Pancreas (tissue), 10 donors: ENCODE measurements at regions not wholly inside any gene's neighbourhood (a gene's known extent, or its start where the extent isn't known, plus 50 kb on each side); places are given as distances from the start of the nearest gene placed in this dataset.

ENCODE experiments used
- ATAC-seq, 4 donors: fragments of 200-7000 bp; cut with Tn5 transposase; one replicate each; pipeline versions ENCODE4 v1.8.0 to v1.9.1; 2020; ENCODE audit warnings: mild to moderate bottlenecking in 4 of 4, moderate library complexity in 4 of 4
- DNase-seq, 6 donors: peaks; one replicate each; pipeline ENCODE4 v3.0.0-alpha.2; 2020
- FAIRE-seq: peaks from 2 replicates; lab custom pipeline; 2012; peaks lifted over from hg19 to GRCh38; lab: Jason Lieb, UNC
- H3K27ac ChIP-seq, 4 donors: fragments of 200-600 bp; sonication (generic); 1 replicate in 3 of 4; 2 replicates in 1 of 4; pipeline versions ENCODE4 v1.5.0 to v1.8.0; 2020
- H3K27me3 ChIP-seq, 4 donors: fragments of 200-600 bp; one replicate each; pipeline ENCODE4 v1.8.0; 2021
- H3K36me3 ChIP-seq, 3 donors: fragments of 200-600 bp; sonication (generic) in 1 of 3; one replicate each; pipeline versions ENCODE4 v1.5.0 to v1.8.0; 2020 to 2021
- H3K4me1 ChIP-seq, 3 donors: fragments of 200-600 bp; one replicate each; pipeline ENCODE4 v1.8.0; 2021
- H3K4me3 ChIP-seq, 4 donors: fragments of 200-600 bp; sonication (generic) in 2 of 4; one replicate each; pipeline versions ENCODE4 v1.5.0 to v1.8.0; 2020 to 2021
- H3K9me3 ChIP-seq, 4 donors: fragments of 200-600 bp; one replicate each; pipeline ENCODE4 v1.8.0; 2021
- WGBS, 2 donors: extraction: QIAGEN DNeasy Blood & Tissue Kit; methylation state at CpG; one replicate each; pipeline ENCODE4 v1.1.7; 2013; 5-methylcytosine and 5-hydroxymethylcytosine counted together
- intact Hi-C, 3 donors: fragments of 100-400 bp; cut with DNase I; formaldehyde crosslinking; loops; one replicate each; pipeline versions ENCODE4 v1.11.1 to v1.14.2; 2022
- TF ChIP-seq, protein P1 (sequence below), 4 donors: fragments of 200-600 bp; sonication (generic) in 3 of 4; IDR thresholded peaks; one replicate each; pipeline versions ENCODE4 v1.5.0 to v1.8.0; 2021; ENCODE audit warnings: antibody characterized with exemption in 4 of 4
- donor health status: healthy with polysubstance abuse.
- donor health status: DM: no; HTN: no; CAD: no; lungs with moderate emphysema.
- donor health status: DM: no; HTN: no; CAD: no.
- donor health status: control.
- donor health status: control.
- donor health status: Bipolar disorder and iron deficiency.
- donor health status: DM: yes; HTN: yes; CAD: no.
- donor health status: DM: no; HTN: no; CAD: no.
- donor health status: DM: no; HTN: no; CAD: no.
- donor health status: DM: yes; HTN: yes; CAD: no.

DNA sequence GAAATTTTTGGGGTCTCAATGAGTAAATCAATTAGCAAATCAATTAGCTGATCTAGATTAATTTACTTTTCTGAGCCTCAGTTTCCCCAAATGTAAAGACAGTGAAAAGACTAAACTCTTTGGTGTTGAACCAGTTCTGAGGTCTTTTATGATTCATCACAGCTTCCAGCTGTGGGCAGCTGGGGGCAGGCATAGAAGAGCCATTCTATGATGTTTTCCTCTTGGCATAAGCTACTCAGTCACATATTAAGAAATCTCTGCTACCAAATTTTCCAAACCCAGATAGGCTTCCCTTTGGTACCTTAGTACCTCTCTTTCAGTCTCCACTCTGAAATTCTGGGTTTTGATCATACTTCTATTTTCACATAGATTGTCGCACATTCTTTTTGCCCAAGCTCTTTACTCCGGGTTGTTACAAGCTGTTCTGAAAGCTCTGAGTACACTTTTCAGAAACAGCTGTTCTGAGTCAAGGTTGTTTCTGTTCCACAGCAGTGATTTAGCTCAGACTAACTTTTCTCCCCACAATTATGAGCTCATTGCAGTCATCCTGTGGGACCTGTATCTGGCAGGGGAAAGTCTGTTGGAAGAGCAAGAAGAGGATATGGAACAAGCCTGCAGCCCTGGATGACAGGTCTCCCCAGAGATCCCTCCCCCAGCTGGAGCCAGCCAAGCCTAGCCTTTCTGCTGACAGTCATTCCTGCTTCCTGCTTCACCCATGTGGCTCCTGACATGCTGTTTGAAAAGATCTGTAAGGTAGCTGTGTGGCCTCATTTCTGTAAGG lies 599.6 kb upstream of the GHITM start:
- no peaks in the 10 kb centered on the region for H3K4me1 ChIP-seq
- H3K27me3 ChIP-seq: no peaks in the 10 kb centered on the region
- DNase-seq (peak in 2 of 6 donors; percentile 13 to 16), ATAC-seq (peak in 3 of 4 donors; percentile 62 to 69 (median 64)), FAIRE-seq (no peak)
- H3K9me3 ChIP-seq: no peaks in the 10 kb centered on the region
- TF ChIP-seq, protein P1, sequence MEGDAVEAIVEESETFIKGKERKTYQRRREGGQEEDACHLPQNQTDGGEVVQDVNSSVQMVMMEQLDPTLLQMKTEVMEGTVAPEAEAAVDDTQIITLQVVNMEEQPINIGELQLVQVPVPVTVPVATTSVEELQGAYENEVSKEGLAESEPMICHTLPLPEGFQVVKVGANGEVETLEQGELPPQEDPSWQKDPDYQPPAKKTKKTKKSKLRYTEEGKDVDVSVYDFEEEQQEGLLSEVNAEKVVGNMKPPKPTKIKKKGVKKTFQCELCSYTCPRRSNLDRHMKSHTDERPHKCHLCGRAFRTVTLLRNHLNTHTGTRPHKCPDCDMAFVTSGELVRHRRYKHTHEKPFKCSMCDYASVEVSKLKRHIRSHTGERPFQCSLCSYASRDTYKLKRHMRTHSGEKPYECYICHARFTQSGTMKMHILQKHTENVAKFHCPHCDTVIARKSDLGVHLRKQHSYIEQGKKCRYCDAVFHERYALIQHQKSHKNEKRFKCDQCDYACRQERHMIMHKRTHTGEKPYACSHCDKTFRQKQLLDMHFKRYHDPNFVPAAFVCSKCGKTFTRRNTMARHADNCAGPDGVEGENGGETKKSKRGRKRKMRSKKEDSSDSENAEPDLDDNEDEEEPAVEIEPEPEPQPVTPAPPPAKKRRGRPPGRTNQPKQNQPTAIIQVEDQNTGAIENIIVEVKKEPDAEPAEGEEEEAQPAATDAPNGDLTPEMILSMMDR (IDR thresholded peaks at IDR 0.05): no peak
- intact Hi-C loops: no loop called here
- no peak overlapping the region for H3K27ac ChIP-seq
- H3K36me3 ChIP-seq: no peaks in the 10 kb centered on the region
- H3K4me3 ChIP-seq: no peak overlapping the region
- WGBS, 2 donors: 36 to 43% methylated on average over 2 of the region's 2 CpGs

DNA sequence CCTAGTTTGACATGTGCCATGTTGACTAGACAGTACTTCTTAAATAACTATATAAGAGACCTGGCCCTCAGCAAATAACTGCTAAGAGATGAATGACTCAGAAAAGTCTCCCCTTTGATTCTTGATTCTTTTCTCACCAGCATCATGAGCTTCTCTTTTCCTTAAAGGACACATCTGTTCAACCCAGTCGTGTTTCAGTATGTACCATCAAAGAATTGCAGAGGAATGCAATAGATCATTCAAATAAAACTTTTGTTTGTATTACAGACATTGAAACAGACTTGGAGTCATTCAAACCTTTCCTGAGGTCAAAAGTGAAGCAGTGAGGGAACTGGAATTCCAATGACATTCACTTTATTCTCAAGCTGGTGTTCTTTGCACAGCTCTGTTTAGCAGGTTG lies 598.3 kb upstream of the GHITM start:
- Histone ChIP-seq H3K27me3 (no peaks in the 10 kb centered on the region), H3K9me3 (no peaks in the 10 kb centered on the region), H3K4me3 (no peak overlapping the region), H3K4me1 (peaks cover 0 to 4% (median 0%) of the 10 kb centered on the region in 3 donors), H3K27ac (no peak overlapping the region), H3K36me3 (no peaks in the 10 kb centered on the region)
- FAIRE-seq (no peak), DNase-seq (no peak), ATAC-seq (no peak)
- WGBS, 2 donors: 15 to 24% methylated on average over 1 of the region's 1 CpG
- intact Hi-C loops: no loop called here
- TF ChIP-seq, protein P1 (IDR thresholded peaks at IDR 0.05): no peak

DNA sequence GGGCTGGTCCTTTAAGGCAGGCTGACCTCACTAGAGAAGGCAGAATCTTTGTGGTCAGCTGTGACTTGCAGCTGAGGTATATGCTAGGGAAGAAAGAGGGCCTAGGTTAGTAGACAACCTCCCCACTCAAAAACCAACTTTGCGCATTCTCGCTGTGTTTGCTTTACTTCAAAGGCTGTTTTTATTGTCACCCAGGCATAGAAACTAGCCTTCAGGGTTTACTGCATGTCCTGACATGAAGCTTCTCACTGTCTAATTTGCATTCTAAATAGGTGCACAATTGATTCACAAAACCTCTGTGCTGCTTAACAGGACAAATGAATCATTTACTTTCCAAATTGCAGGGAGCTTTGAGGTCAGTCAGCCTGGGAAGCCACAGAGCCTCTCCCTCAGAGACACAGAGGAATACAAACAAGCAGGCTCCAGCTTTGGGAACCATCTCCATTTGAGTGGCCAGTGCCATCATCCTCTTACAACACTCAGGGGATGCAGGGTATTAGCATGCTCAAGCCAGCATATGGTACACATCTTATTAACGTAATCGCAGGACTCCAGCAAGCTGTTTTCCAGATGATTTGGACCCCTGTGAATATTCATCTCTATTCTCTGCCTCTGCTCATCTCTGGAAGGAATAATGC lies 596.4 kb upstream of the GHITM start:
- DNase-seq (no peak), FAIRE-seq (no peak), ATAC-seq (no peak)
- Histone ChIP-seq H3K36me3 (no peaks in the 10 kb centered on the region), H3K4me3 (no peak overlapping the region), H3K27ac (no peak overlapping the region), H3K9me3 (no peaks in the 10 kb centered on the region), H3K27me3 (no peaks in the 10 kb centered on the region), H3K4me1 (peaks cover 0 to 7% (median 0%) of the 10 kb centered on the region in 3 donors)
- 90 to 96% methylated on average over 4 of the region's 4 CpGs for WGBS, 2 donors
- intact Hi-C loops: no loop called here
- TF ChIP-seq, protein P1 (IDR thresholded peaks at IDR 0.05): no peak

DNA sequence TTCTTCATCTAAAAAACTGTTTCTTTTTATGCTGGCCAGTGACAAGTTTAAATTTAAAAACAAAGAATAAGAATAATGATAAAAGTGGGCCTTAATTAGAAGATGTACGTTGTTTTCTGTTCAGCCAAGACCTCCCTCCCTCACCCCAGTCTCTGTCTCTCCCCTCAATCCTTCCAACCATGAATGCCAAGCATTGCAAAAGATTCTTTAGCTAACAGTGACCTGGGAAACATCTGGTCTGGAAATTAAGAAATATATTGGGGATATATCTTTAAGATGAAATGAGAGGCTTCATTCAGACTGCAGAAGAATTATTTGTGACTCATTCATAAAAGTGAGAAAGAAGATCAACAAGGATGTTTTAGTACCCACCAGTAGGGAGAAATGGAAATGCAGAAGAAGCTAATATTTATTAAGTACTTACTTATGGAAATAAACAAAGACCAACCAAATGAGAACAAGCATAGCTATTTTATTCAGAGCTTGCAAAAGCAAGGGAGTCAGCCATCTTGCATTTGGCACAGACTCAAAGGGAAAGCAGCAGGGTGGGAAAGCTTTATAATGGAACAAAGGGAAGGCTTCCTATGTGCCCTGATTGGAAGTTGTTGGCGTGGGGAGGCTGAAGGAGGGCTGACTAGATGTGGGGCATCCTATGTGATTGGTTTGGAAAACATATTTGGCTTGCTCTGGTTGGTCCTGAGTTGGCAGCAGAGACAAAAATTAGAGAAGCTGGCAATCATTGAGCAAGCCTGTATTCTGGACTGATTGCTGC lies 595.4 kb upstream of the GHITM start:
- H3K36me3 ChIP-seq: no peaks in the 10 kb centered on the region
- H3K27me3 ChIP-seq: no peaks in the 10 kb centered on the region
- no peaks in the 10 kb centered on the region for H3K9me3 ChIP-seq
- TF ChIP-seq, protein P1 (IDR thresholded peaks at IDR 0.05): no peak
- H3K27ac ChIP-seq: no peak overlapping the region
- FAIRE-seq: no peak
- no peak for ATAC-seq
- no peak overlapping the region for H3K4me3 ChIP-seq
- 85 to 94% methylated on average over 2 of the region's 2 CpGs for WGBS, 2 donors
- intact Hi-C loops: no loop called here
- no peak for DNase-seq
- H3K4me1 ChIP-seq: peaks cover 0 to 7% (median 0%) of the 10 kb centered on the region in 3 donors
